ENCODE measurements at regions not wholly inside any gene's neighbourhood (a gene's known extent, or its start where the extent isn't known, plus 50 kb on each side); places are given as distances from the start of the nearest gene placed in this dataset. TPM values are rescaled to one million over a fixed set of nuclear protein-coding genes. Genes with fewer than 3 reads are reported as not detected.
"Not testable (repeated sequence)": the region's sequence is repeated elsewhere in the genome, so short reads cannot be mapped to it uniquely, and the experiment has no call there.

GRCh38 chr9:63728287-63728686 is 1556.7 kb downstream of the FOXD4L5 start:
- no peaks in the 10 kb centered on the region for H3K9me3 ChIP-seq
- no peak for TF ChIP-seq POLR2A (IDR thresholded peaks at IDR 0.05)
- no peak for TF ChIP-seq CTCF (IDR thresholded peaks at IDR 0.05)
- H3K27me3 ChIP-seq = no peaks in the 10 kb centered on the region
- no peak overlapping the region for H3K4me3 ChIP-seq (replicated peaks in 1 of 3)
- H3K4me1 ChIP-seq = no peaks in the 10 kb centered on the region
- H3K27ac ChIP-seq = no peak overlapping the region
- no peaks in the 10 kb centered on the region for H3K36me3 ChIP-seq
- WGBS, 2 donors = 47 to 57% methylated on average over 1 to 3 of the region's 3 CpGs
- no peak for DNase-seq
- intact Hi-C loops (cut with DNase I) = no loop called here

GRCh38 chr9:63708285-63708684 is 1576.7 kb downstream of the FOXD4L5 start:
- H3K36me3 ChIP-seq; H3K4me1 ChIP-seq; H3K27me3 ChIP-seq; H3K27ac ChIP-seq; intact Hi-C loops (cut with DNase I); H3K9me3 ChIP-seq; H3K4me3 ChIP-seq (replicated peaks in 1 of 3); DNase-seq: not testable (repeated sequence)
- 57% methylated on average over 20 of the region's 21 CpGs for WGBS, 2 donors

- WGBS, 2 donors = 48 to 82% methylated on average over 2 to 19 of the region's 25 CpGs
- intact Hi-C loops (cut with DNase I); H3K9me3 ChIP-seq: not testable (repeated sequence)
Observed at GRCh38 chr9:63704456-63704855, 1580.6 kb downstream of the FOXD4L5 start.

GRCh38 chr9:63703670-63704069 is 1581.3 kb downstream of the FOXD4L5 start:
- DNase-seq = peak in 1 of 2 donors; percentile 29
- H3K4me3 ChIP-seq (replicated peaks in 1 of 3); H3K4me1 ChIP-seq; H3K27me3 ChIP-seq; H3K36me3 ChIP-seq; intact Hi-C loops (cut with DNase I); H3K9me3 ChIP-seq; H3K27ac ChIP-seq: not testable (repeated sequence)
- WGBS, 2 donors = 41 to 61% methylated on average over 6 to 13 of the region's 38 CpGs

More at GRCh38 chr9:63704456-63704855, 1580.6 kb downstream of the FOXD4L5 start:
- H3K27ac ChIP-seq; DNase-seq; H3K36me3 ChIP-seq; H3K4me3 ChIP-seq (replicated peaks in 1 of 3); H3K4me1 ChIP-seq; H3K27me3 ChIP-seq: not testable (repeated sequence)

GRCh38 chr9:63703138-63703665 is 1581.8 kb downstream of the FOXD4L5 start:
- H3K4me3 ChIP-seq (replicated peaks in 1 of 3); DNase-seq; H3K4me1 ChIP-seq; intact Hi-C loops (cut with DNase I); H3K27ac ChIP-seq; H3K27me3 ChIP-seq; H3K9me3 ChIP-seq; H3K36me3 ChIP-seq: not testable (repeated sequence)
- 64 to 66% methylated on average over 17 to 29 of the region's 39 CpGs for WGBS, 2 donors

Small RNA genes lying in the stretch of these regions (microRNA-seq; reads per million reads assigned to microRNA genes)
- not detected for gene MIR4477B

Small RNA genes lying in the stretch of these regions (small RNA-seq; reads per million reads assigned to genes)
- gene MIR4477B = not detected
- gene PTGER4P3 = not detected
- not detected for gene RNA5SP284

Measured in thyroid gland (tissue), 4 donors.